ENCODE measurements at regions not wholly inside any gene's neighbourhood (a gene's known extent, or its start where the extent isn't known, plus 50 kb on each side); places are given as distances from the start of the nearest gene placed in this dataset.

DNA sequence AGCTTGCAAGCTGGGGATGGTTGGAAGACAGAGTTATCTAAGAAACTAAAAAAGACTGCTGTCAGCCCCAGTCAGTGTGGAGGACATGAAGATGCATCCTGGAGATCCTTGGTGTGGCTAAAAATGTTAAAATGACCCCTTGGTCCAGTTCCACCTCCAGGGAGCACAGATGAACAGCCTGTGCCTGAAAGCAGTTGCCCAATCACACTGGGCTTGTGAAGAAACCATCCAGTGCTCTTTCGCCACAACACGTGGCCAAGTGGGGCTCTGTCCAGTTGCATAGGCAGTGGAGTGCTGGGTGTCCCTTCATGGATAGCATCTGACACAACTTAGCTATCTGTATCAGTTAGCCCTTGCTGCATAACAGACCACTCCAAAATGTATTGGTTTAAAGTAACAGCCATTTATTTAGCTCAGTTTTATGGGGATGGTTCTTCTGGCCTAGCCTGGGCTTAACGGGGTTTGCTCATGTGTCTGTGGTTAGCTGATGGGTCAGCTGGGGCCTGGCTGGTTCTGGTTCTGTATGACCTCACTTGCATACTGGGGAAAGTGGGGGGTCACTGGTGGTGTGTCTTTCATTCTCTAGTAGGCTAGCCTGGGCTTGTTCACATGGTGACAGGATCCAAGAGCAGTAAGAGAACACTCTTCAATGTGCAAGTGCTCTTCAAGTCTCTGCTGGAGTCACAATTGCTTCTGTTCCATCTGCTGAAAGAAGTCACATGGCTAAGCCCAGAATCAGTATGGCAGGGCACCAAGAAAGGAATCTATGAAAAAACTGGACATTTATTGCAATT is 226.2 kb downstream of the PDCD6IP start:
- no peaks in the 10 kb centered on the region for H3K4me1 ChIP-seq (ENCODE audit: control insufficient read depth, insufficient read depth, low read length, poor library complexity, severe bottlenecking)
- no peak for ATAC-seq (ENCODE audit: low read depth in 2 of 2)
- DNase-seq: no peak
- Mint-ChIP-seq H3K4me1 (peaks cover 0 to 5% (median 0%) of the 10 kb centered on the region in 4 donors), H3K36me3 (no peaks in the 10 kb centered on the region), H3K4me3 (no peak overlapping the region), H3K27ac (no peak overlapping the region), H3K27me3 (peaks cover 21% of the 10 kb centered on the region), H3K9me3 (peaks cover 0 to 2% (median 0%) of the 10 kb centered on the region in 7 donors)
- H3K4me3 ChIP-seq (ENCODE audit: low read depth, low read length): no peak overlapping the region
- H3K9me3 ChIP-seq (ENCODE audit: control insufficient read depth in 2 of 2, low read length in 2 of 2): no peaks in the 10 kb centered on the region
- H3K27me3 ChIP-seq (ENCODE audit: control insufficient read depth, insufficient read depth, low read length): no peaks in the 10 kb centered on the region
- H3K36me3 ChIP-seq (ENCODE audit: control insufficient read depth, insufficient read depth, low read length): no peaks in the 10 kb centered on the region
- no peak overlapping the region for H3K27ac ChIP-seq (ENCODE audit: insufficient read depth, low read length, poor library complexity, severe bottlenecking)

DNA sequence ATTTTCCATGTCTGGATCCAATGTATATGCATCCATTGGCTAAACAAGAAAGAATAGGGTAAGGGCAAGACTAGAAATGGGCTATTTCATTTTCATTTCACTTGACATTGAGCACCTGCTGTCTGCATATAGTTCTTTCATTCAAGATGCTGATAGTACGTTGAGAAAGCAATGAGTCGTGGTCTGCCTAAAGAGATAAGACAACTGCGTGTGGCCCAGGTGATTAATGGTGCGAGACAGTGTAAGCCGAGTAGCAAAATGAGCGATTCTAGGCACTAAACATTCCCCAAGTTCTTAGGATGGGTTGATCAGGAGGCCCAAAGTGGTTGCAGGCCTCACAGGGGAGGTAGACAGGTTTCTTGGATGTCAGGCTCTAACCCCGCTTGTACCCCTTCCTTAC is 235.4 kb downstream of the PDCD6IP start:
- H3K9me3 ChIP-seq (ENCODE audit: control insufficient read depth in 2 of 2, low read length in 2 of 2): no peaks in the 10 kb centered on the region
- no peaks in the 10 kb centered on the region for H3K27me3 ChIP-seq (ENCODE audit: control insufficient read depth, insufficient read depth, low read length)
- Mint-ChIP-seq H3K36me3 (no peaks in the 10 kb centered on the region), H3K27ac (no peak overlapping the region), H3K4me3 (no peak overlapping the region), H3K4me1 (no peaks in the 10 kb centered on the region), H3K27me3 (no peaks in the 10 kb centered on the region), H3K9me3 (peaks cover 0 to 2% (median 0%) of the 10 kb centered on the region in 7 donors)
- no peak overlapping the region for H3K27ac ChIP-seq (ENCODE audit: insufficient read depth, low read length, poor library complexity, severe bottlenecking)
- no peaks in the 10 kb centered on the region for H3K4me1 ChIP-seq (ENCODE audit: control insufficient read depth, insufficient read depth, low read length, poor library complexity, severe bottlenecking)
- ATAC-seq (ENCODE audit: low read depth in 2 of 2) (no peak), DNase-seq (no peak)
- H3K36me3 ChIP-seq (ENCODE audit: control insufficient read depth, insufficient read depth, low read length): no peaks in the 10 kb centered on the region
- H3K4me3 ChIP-seq (ENCODE audit: low read depth, low read length): no peak overlapping the region

DNA sequence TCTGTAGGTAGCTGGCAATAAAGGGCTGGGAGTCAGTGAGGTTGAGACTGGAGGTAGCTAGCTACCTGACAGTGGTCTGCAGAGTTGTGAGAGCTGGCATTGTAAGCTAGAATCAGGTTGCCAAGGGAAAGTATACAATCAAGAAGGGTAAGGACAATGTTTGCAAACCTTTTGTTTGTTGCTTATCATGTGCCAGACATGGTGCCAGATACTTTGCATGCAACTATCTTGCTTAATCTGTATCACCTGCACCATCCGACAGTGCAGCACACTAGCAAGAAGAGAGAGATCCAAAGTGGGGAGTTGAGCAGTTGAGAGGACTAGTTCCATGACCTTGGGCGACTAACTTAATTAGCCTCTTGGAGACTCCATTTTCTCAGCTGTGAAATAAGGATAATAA is 236.4 kb downstream of the PDCD6IP start:
- Histone ChIP-seq H3K9me3 (ENCODE audit: control insufficient read depth in 2 of 2, low read length in 2 of 2) (no peaks in the 10 kb centered on the region), H3K27ac (ENCODE audit: insufficient read depth, low read length, poor library complexity, severe bottlenecking) (no peak overlapping the region), H3K4me3 (ENCODE audit: low read depth, low read length) (no peak overlapping the region), H3K4me1 (ENCODE audit: control insufficient read depth, insufficient read depth, low read length, poor library complexity, severe bottlenecking) (no peaks in the 10 kb centered on the region), H3K27me3 (ENCODE audit: control insufficient read depth, insufficient read depth, low read length) (no peaks in the 10 kb centered on the region), H3K36me3 (ENCODE audit: control insufficient read depth, insufficient read depth, low read length) (no peaks in the 10 kb centered on the region)
- H3K9me3 Mint-ChIP-seq: peaks cover 0 to 2% (median 0%) of the 10 kb centered on the region in 7 donors
- DNase-seq (no peak), ATAC-seq (ENCODE audit: low read depth in 2 of 2) (no peak)
- H3K4me3 Mint-ChIP-seq: no peak overlapping the region
- no peaks in the 10 kb centered on the region for H3K36me3 Mint-ChIP-seq
- H3K27ac Mint-ChIP-seq: no peak overlapping the region
- H3K27me3 Mint-ChIP-seq: no peaks in the 10 kb centered on the region
- no peaks in the 10 kb centered on the region for H3K4me1 Mint-ChIP-seq

DNA sequence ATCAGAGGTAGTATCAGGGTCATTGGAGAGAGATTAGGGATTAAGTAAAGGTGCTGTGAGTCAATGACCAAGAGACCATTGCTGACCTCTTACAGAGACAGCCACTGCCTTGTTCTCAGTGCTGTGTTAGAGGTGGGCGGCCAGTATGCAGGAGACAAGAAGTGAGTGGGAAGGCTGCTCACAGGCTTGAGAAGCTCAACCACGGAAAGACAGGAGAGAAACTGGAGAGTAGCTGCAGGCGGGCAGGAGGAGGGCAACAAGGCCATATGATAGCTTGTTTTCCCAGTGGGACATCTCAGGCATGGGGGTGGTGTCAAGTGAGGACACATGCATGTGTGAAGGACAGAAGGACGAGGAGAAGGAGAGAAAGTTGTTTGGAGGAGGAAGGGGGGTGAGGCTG is 237.3 kb downstream of the PDCD6IP start:
- Mint-ChIP-seq H3K9me3 (peaks cover 0 to 2% (median 0%) of the 10 kb centered on the region in 7 donors), H3K27me3 (no peaks in the 10 kb centered on the region), H3K4me1 (no peaks in the 10 kb centered on the region), H3K27ac (no peak overlapping the region), H3K4me3 (no peak overlapping the region), H3K36me3 (no peaks in the 10 kb centered on the region)
- no peak for DNase-seq
- Histone ChIP-seq H3K27me3 (ENCODE audit: control insufficient read depth, insufficient read depth, low read length) (no peaks in the 10 kb centered on the region), H3K4me3 (ENCODE audit: low read depth, low read length) (no peak overlapping the region), H3K27ac (ENCODE audit: insufficient read depth, low read length, poor library complexity, severe bottlenecking) (no peak overlapping the region), H3K36me3 (ENCODE audit: control insufficient read depth, insufficient read depth, low read length) (no peaks in the 10 kb centered on the region), H3K4me1 (ENCODE audit: control insufficient read depth, insufficient read depth, low read length, poor library complexity, severe bottlenecking) (no peaks in the 10 kb centered on the region), H3K9me3 (ENCODE audit: control insufficient read depth in 2 of 2, low read length in 2 of 2) (no peaks in the 10 kb centered on the region)
- ATAC-seq (ENCODE audit: low read depth in 2 of 2): no peak

DNA sequence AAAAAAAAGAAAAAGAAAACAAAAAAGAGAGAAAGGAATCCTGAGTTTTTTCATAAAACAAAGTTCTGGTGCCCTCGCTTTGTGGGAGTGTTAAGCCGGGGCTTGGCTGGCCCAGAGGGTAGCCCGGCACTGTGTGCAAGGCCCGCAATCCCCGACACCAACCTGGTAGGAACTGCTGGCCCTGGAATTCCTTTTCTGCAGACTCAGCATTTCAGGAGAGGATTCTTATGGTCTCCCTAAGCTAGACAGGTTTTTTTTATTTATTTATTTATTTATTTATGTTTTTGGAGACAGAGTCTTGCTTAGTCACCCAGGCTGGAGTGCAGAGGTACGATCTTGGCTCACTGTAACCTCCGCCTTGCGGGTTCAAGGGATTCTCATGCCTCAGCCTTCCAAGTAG is 238.8 kb downstream of the PDCD6IP start:
- Mint-ChIP-seq H3K27ac (no peak overlapping the region), H3K27me3 (no peaks in the 10 kb centered on the region), H3K36me3 (no peaks in the 10 kb centered on the region), H3K4me1 (no peaks in the 10 kb centered on the region), H3K9me3 (peaks cover 0 to 2% (median 0%) of the 10 kb centered on the region in 7 donors), H3K4me3 (no peak overlapping the region)
- Histone ChIP-seq H3K4me1 (ENCODE audit: control insufficient read depth, insufficient read depth, low read length, poor library complexity, severe bottlenecking) (no peaks in the 10 kb centered on the region), H3K27me3 (ENCODE audit: control insufficient read depth, insufficient read depth, low read length) (no peaks in the 10 kb centered on the region), H3K36me3 (ENCODE audit: control insufficient read depth, insufficient read depth, low read length) (no peaks in the 10 kb centered on the region), H3K4me3 (ENCODE audit: low read depth, low read length) (no peak overlapping the region), H3K9me3 (ENCODE audit: control insufficient read depth in 2 of 2, low read length in 2 of 2) (no peaks in the 10 kb centered on the region), H3K27ac (ENCODE audit: insufficient read depth, low read length, poor library complexity, severe bottlenecking) (no peak overlapping the region)
- no peak for ATAC-seq (ENCODE audit: low read depth in 2 of 2)
- DNase-seq: no peak

DNA sequence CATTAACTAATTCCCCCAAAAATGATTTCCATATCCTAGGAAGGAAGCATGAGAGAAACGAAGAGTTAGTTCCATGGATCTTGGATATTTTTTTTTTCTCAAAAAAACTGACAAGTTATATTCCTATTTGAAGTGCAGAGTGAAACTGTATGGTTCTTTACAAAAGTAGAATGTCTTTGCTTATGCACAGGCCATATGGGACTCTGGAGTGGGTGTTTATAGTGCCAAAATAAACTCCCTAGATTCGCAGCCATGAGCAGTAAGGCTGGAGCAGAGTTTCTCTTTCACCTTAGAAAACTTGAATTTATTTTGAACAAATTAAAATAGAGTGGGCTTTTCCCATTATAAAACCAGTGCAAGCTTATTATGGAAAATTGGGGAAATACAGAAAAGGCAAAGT is 239.7 kb downstream of the PDCD6IP start:
- Mint-ChIP-seq H3K27ac (no peak overlapping the region), H3K9me3 (peaks cover 0 to 3% (median 0%) of the 10 kb centered on the region in 7 donors)

DNA sequence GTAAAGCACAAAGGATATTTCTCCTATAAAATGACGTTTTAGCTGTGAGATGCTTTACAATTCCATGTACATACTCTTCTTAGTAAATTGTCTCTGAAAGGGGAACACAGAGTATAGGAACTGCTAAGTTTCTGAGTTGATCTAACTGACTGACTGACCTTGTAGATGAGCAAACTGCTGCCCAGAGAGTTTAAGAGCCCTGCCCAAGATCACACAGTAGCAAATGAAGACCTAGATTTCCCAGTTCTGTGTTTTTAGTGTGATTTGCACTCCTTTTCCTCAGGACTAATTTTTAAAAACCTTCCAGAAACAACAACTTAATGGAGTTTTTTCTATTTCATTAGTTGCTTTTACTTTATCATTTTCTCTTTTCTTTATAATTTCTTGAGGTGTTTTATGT is 247.7 kb downstream of the PDCD6IP start:
- Mint-ChIP-seq H3K36me3 (no peaks in the 10 kb centered on the region), H3K27me3 (no peaks in the 10 kb centered on the region), H3K9me3 (peaks cover 0 to 4% (median 0%) of the 10 kb centered on the region in 7 donors), H3K4me3 (no peak overlapping the region), H3K4me1 (no peaks in the 10 kb centered on the region), H3K27ac (no peak overlapping the region)
- DNase-seq (no peak), ATAC-seq (ENCODE audit: low read depth in 2 of 2) (no peak)
- no peaks in the 10 kb centered on the region for H3K9me3 ChIP-seq (ENCODE audit: control insufficient read depth in 2 of 2, low read length in 2 of 2)
- H3K4me1 ChIP-seq (ENCODE audit: control insufficient read depth, insufficient read depth, low read length, poor library complexity, severe bottlenecking): no peaks in the 10 kb centered on the region
- H3K4me3 ChIP-seq (ENCODE audit: low read depth, low read length): no peak overlapping the region
- no peak overlapping the region for H3K27ac ChIP-seq (ENCODE audit: insufficient read depth, low read length, poor library complexity, severe bottlenecking)
- H3K27me3 ChIP-seq (ENCODE audit: control insufficient read depth, insufficient read depth, low read length): no peaks in the 10 kb centered on the region
- H3K36me3 ChIP-seq (ENCODE audit: control insufficient read depth, insufficient read depth, low read length): no peaks in the 10 kb centered on the region

More for the DNA sequence above, 239.7 kb downstream of the PDCD6IP start:
- ATAC-seq (ENCODE audit: low read depth in 2 of 2) (no peak), DNase-seq (no peak)
- no peak overlapping the region for H3K4me3 Mint-ChIP-seq
- Histone ChIP-seq H3K36me3 (ENCODE audit: control insufficient read depth, insufficient read depth, low read length) (no peaks in the 10 kb centered on the region), H3K27ac (ENCODE audit: insufficient read depth, low read length, poor library complexity, severe bottlenecking) (no peak overlapping the region), H3K4me1 (ENCODE audit: control insufficient read depth, insufficient read depth, low read length, poor library complexity, severe bottlenecking) (no peaks in the 10 kb centered on the region), H3K4me3 (ENCODE audit: low read depth, low read length) (no peak overlapping the region), H3K27me3 (ENCODE audit: control insufficient read depth, insufficient read depth, low read length) (no peaks in the 10 kb centered on the region), H3K9me3 (ENCODE audit: control insufficient read depth in 2 of 2, low read length in 2 of 2) (no peaks in the 10 kb centered on the region)
- H3K36me3 Mint-ChIP-seq: no peaks in the 10 kb centered on the region
- no peaks in the 10 kb centered on the region for H3K4me1 Mint-ChIP-seq
- no peaks in the 10 kb centered on the region for H3K27me3 Mint-ChIP-seq

DNA sequence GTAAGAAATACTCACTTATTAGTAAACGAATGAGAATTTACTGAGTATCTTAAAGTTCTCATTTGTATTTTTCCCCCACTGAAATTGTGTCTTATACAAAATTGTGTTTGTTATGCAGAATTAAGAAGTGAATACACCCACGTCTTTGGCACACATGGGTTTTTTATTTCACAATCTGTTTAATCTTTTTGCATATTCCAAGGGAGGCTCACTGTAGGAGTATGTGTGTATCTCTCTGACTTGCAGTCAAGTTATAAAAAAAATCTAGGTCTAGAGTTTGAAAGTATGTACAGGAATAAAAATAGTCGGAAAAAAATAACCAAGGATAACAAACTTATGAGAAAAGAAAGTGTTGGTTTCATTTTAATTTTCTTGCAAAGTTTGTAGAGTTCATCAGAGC is 255.2 kb downstream of the PDCD6IP start:
- Mint-ChIP-seq H3K4me1 (no peaks in the 10 kb centered on the region), H3K4me3 (no peak overlapping the region), H3K27ac (no peak overlapping the region), H3K9me3 (peaks cover 0 to 4% (median 0%) of the 10 kb centered on the region in 7 donors), H3K27me3 (no peaks in the 10 kb centered on the region), H3K36me3 (no peaks in the 10 kb centered on the region)
- Histone ChIP-seq H3K4me1 (ENCODE audit: control insufficient read depth, insufficient read depth, low read length, poor library complexity, severe bottlenecking) (no peaks in the 10 kb centered on the region), H3K9me3 (ENCODE audit: control insufficient read depth in 2 of 2, low read length in 2 of 2) (no peaks in the 10 kb centered on the region), H3K4me3 (ENCODE audit: low read depth, low read length) (no peak overlapping the region), H3K27me3 (ENCODE audit: control insufficient read depth, insufficient read depth, low read length) (no peaks in the 10 kb centered on the region), H3K27ac (ENCODE audit: insufficient read depth, low read length, poor library complexity, severe bottlenecking) (no peak overlapping the region), H3K36me3 (ENCODE audit: control insufficient read depth, insufficient read depth, low read length) (no peaks in the 10 kb centered on the region)
- ATAC-seq (ENCODE audit: low read depth in 2 of 2): no peak
- no peak for DNase-seq
